Nephron progenitor cell (in vitro differentiated cells): ENCODE measurements at regions not wholly inside any gene's neighbourhood (a gene's known extent, or its start where the extent isn't known, plus 50 kb on each side); places are given as distances from the start of the nearest gene placed in this dataset.
A peak's percentile ranks its signal among the peaks of the same experiment; 100 is the strongest.

Experiments
- DNase-seq: peaks from one replicate; pipeline ENCODE4 v3.0.0; 2021
- H3K27ac Mint-ChIP-seq: 2 replicates; pipeline ENCODE4 v1.8.0; 2021; ENCODE audit warnings: mild to moderate bottlenecking, moderate library complexity, mixed read lengths
- H3K27me3 Mint-ChIP-seq: 2 replicates; pipeline ENCODE4 v1.8.0; 2021; ENCODE audit warnings: mild to moderate bottlenecking, low read depth, mixed read lengths; ENCODE audit not compliant: poor library complexity
- H3K36me3 Mint-ChIP-seq: 2 replicates; pipeline ENCODE4 v1.8.0; 2021; ENCODE audit warnings: low read depth, mixed read lengths
- H3K4me1 Mint-ChIP-seq: 2 replicates; pipeline ENCODE4 v1.8.0; 2021; ENCODE audit warnings: mixed read lengths
- H3K4me3 Mint-ChIP-seq: 2 replicates; pipeline ENCODE4 v1.8.0; 2021; ENCODE audit warnings: mild to moderate bottlenecking, moderate library complexity, mixed read lengths
- H3K9me3 Mint-ChIP-seq: 2 replicates; pipeline ENCODE4 v1.8.0; 2021; ENCODE audit warnings: mild to moderate bottlenecking, moderate library complexity, mixed read lengths
- TF ChIP-seq, protein P1 (sequence below): fragments of 200-600 bp; sonication (generic); IDR thresholded peaks from 2 replicates; pipeline ENCODE4 v1.5.0; 2021; ENCODE audit warnings: antibody characterized with exemption

DNA sequence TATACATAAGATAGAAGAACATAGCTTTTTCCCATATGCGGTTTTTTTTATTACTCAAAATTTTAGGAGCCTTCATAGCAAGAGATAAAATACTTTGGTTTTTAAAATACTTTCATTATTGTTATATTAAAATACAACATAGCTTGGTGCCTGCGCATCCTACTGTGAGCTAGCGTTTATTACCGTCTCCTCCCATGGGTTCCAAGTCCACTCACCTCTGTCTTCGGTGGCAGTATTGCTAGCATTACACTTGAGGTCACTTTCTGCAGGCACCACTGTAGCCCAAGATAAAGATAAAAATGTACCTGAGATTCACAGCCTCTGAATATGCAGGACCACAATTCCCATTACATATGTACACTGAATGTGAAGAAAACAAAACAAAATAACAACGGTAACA is 326.7 kb downstream of the TPBG start:
- peaks cover 7% of the 10 kb centered on the region for H3K4me1 Mint-ChIP-seq
- no peak overlapping the region for H3K27ac Mint-ChIP-seq
- no peaks in the 10 kb centered on the region for H3K9me3 Mint-ChIP-seq

DNA sequence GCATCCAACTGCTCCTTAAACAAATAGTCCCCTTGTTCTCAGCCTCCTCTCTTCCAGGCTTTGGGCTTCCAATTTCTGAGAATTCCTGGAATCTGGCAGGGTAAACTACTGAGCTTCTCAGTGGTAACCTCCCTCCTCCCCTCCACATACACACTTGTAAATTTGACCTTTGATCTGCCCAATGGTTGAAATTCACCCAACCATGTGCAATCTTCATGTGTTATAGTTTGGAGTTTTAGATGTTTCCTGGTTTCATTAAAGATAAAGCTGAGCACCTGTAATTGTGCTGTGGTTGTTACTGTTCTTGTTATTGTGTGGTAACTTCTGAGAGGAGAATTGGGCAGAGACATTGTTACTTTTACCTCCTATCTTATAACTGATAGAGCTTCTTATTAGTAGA is 328.4 kb downstream of the TPBG start:
- no peak overlapping the region for H3K4me3 Mint-ChIP-seq
- no peak for DNase-seq
- H3K4me1 Mint-ChIP-seq = peaks cover 7% of the 10 kb centered on the region
- TF ChIP-seq, protein P1, sequence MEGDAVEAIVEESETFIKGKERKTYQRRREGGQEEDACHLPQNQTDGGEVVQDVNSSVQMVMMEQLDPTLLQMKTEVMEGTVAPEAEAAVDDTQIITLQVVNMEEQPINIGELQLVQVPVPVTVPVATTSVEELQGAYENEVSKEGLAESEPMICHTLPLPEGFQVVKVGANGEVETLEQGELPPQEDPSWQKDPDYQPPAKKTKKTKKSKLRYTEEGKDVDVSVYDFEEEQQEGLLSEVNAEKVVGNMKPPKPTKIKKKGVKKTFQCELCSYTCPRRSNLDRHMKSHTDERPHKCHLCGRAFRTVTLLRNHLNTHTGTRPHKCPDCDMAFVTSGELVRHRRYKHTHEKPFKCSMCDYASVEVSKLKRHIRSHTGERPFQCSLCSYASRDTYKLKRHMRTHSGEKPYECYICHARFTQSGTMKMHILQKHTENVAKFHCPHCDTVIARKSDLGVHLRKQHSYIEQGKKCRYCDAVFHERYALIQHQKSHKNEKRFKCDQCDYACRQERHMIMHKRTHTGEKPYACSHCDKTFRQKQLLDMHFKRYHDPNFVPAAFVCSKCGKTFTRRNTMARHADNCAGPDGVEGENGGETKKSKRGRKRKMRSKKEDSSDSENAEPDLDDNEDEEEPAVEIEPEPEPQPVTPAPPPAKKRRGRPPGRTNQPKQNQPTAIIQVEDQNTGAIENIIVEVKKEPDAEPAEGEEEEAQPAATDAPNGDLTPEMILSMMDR = no peak
- no peaks in the 10 kb centered on the region for H3K9me3 Mint-ChIP-seq
- H3K27me3 Mint-ChIP-seq = peaks cover 8% of the 10 kb centered on the region
- no peak overlapping the region for H3K27ac Mint-ChIP-seq
- no peaks in the 10 kb centered on the region for H3K36me3 Mint-ChIP-seq

More for the DNA sequence above, 326.7 kb downstream of the TPBG start:
- Mint-ChIP-seq H3K27me3 (peaks cover 8% of the 10 kb centered on the region), H3K36me3 (no peaks in the 10 kb centered on the region), H3K4me3 (no peak overlapping the region)
- TF ChIP-seq, protein P1 = no peak
- no peak for DNase-seq

DNA sequence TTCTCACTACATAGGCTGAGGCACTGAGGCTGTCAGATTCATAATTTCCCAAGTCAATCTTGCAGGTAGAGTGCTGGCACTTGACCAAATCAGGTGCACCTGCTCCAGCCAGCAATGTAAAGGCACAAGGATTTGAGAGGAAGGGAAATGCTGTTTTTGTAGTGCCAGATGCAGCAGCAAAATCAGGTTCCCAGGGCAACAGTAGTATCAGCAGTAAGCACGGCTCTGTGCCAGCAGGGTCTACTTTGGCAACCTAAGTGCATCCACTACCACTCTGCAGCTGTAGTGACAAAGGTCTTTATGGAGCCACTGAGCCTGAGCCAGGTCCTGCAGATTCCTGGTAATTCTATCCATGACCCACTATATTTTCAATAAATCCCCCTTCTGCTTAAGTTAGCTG is 329.5 kb downstream of the TPBG start:
- DNase-seq = no peak
- TF ChIP-seq, protein P1 = no peak
- H3K9me3 Mint-ChIP-seq = no peaks in the 10 kb centered on the region
- H3K4me3 Mint-ChIP-seq = no peak overlapping the region
- no peaks in the 10 kb centered on the region for H3K36me3 Mint-ChIP-seq
- H3K27me3 Mint-ChIP-seq = peaks cover 8% of the 10 kb centered on the region
- H3K27ac Mint-ChIP-seq = no peak overlapping the region
- H3K4me1 Mint-ChIP-seq = peaks cover 2% of the 10 kb centered on the region

DNA sequence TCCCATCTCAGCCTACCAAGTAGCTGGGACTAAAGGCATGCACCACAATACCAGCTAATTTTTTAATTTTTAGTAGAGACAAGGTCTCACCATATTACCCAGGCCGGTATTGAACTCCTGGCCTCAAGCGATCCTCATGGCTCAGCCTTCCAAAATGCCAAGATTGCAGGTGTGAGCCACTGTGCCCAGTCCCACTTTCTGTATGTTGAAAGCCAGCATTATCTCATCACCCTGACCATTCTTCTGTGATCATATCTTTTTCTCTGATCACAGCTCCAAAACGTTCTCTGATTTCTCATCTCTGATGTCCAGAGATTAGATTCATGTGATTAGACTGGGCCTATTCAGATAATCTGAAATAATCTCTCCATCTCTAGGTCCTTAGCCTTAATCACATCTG is 337.7 kb downstream of the TPBG start:
- Mint-ChIP-seq H3K27ac (no peak overlapping the region), H3K36me3 (peaks cover 5% of the 10 kb centered on the region), H3K4me3 (no peak overlapping the region), H3K9me3 (peaks cover 25% of the 10 kb centered on the region), H3K4me1 (peaks cover 6% of the 10 kb centered on the region), H3K27me3 (peaks cover 4% of the 10 kb centered on the region)
- no peak for DNase-seq
- TF ChIP-seq, protein P1 = no peak

DNA sequence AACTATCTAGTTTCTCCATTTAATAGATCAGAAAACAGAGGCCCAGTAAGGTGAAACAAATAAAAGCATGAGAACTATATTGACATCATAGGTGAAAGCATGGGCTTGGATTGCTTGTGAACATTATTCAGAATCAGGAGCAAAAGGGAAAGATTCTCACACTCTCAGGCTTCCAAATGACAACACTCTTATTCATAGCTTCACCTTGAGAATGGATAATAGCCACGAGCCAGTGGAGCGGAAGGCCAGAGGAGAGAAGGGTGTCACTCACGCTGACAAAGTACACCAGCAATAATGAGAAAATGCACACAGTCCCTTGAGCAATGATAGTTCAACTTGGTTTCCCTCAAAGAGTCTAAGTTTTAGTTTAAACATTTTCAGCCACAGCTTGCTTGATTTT is 339.0 kb downstream of the TPBG start:
- H3K9me3 Mint-ChIP-seq = peaks cover 32% of the 10 kb centered on the region
- peaks cover 6% of the 10 kb centered on the region for H3K4me1 Mint-ChIP-seq
- DNase-seq = no peak
- peaks cover 5% of the 10 kb centered on the region for H3K36me3 Mint-ChIP-seq
- TF ChIP-seq, protein P1 = no peak
- H3K27me3 Mint-ChIP-seq = peaks cover 4% of the 10 kb centered on the region
- no peak overlapping the region for H3K27ac Mint-ChIP-seq
- no peak overlapping the region for H3K4me3 Mint-ChIP-seq

DNA sequence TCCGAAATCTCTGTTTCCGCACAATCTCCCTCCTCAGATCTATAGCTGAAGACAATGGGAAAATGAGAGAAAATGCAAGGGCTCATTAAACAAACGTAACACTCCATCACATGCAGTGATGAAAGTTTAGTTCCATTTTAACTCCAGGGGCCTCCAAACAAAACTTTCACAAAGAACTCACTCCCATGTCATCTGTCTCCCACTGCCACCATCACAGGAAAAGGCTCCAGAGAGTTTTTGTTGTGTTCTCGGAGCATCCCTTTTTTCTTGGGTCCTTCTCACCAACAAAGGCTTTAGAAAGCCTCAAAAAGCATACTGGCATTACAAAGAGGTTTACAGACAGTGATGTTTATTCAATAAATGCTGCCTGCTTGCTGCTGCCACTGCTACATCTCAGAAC is 339.6 kb downstream of the TPBG start:
- Mint-ChIP-seq H3K27ac (peak overlapping the region; percentile 44), H3K27me3 (peaks cover 4% of the 10 kb centered on the region), H3K36me3 (peaks cover 5% of the 10 kb centered on the region), H3K9me3 (peaks cover 35% of the 10 kb centered on the region), H3K4me1 (peaks cover 6% of the 10 kb centered on the region), H3K4me3 (no peak overlapping the region)
- no peak for DNase-seq
- TF ChIP-seq, protein P1 = no peak
